ENCODE measurements at regions not wholly inside any gene's neighbourhood (a gene's known extent, or its start where the extent isn't known, plus 50 kb on each side); places are given as distances from the start of the nearest gene placed in this dataset.

DNA sequence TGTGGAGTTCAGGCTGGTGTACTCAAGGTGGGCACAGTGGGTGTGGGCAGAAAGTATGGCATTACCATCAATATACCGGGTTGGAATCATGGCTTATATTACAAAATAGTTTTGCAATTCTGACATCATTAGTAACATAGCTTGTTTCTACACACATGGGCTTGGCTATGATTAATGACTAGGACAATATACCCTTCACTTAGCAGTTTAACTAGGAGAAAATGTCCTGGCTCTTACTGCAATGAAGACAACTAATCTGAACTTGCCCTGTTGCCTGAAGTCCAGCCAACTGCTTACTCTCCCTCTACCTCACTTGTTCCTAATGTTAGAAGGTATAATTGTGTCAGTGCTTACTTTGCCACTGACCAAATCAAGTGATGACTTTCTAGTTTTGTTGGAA lies 612.5 kb downstream of the EFNA5 start:
- TF ChIP-seq, protein P1, sequence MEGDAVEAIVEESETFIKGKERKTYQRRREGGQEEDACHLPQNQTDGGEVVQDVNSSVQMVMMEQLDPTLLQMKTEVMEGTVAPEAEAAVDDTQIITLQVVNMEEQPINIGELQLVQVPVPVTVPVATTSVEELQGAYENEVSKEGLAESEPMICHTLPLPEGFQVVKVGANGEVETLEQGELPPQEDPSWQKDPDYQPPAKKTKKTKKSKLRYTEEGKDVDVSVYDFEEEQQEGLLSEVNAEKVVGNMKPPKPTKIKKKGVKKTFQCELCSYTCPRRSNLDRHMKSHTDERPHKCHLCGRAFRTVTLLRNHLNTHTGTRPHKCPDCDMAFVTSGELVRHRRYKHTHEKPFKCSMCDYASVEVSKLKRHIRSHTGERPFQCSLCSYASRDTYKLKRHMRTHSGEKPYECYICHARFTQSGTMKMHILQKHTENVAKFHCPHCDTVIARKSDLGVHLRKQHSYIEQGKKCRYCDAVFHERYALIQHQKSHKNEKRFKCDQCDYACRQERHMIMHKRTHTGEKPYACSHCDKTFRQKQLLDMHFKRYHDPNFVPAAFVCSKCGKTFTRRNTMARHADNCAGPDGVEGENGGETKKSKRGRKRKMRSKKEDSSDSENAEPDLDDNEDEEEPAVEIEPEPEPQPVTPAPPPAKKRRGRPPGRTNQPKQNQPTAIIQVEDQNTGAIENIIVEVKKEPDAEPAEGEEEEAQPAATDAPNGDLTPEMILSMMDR (IDR thresholded peaks at IDR 0.05; ENCODE audit: low read length) = no peak
- no peak for TF ChIP-seq EZH2 (IDR thresholded peaks at IDR 0.05; ENCODE audit: borderline replicate concordance, low read length)
- Histone ChIP-seq H3K27me3 (ENCODE audit: insufficient read depth, low read length) (no peaks in the 10 kb centered on the region), H3K4me2 (ENCODE audit: low read length) (no peak overlapping the region), H3K9ac (ENCODE audit: low read length) (no peak overlapping the region), H3K27ac (ENCODE audit: low read depth, low read length, poor library complexity, severe bottlenecking) (no peak overlapping the region), H3K4me3 (ENCODE audit: low read depth, low read length, poor library complexity, severe bottlenecking) (no peak overlapping the region), H3K9me2 (ENCODE audit: low read depth, low read length) (no peaks in the 10 kb centered on the region), H2AFZ (ENCODE audit: low read length) (no peak overlapping the region), H3K36me3 (ENCODE audit: insufficient read depth, low read length) (no peaks in the 10 kb centered on the region), H3K4me1 (ENCODE audit: insufficient read depth, low read length, severe bottlenecking) (no peaks in the 10 kb centered on the region), H3K79me2 (ENCODE audit: insufficient read depth, low read length) (no peaks in the 10 kb centered on the region), H3K9me3 (ENCODE audit: low read length) (no peaks in the 10 kb centered on the region), H3F3A (ENCODE audit: insufficient read depth, low read length) (no peaks in the 10 kb centered on the region), H4K20me1 (ENCODE audit: insufficient read depth, low read length) (no peaks in the 10 kb centered on the region)

GRCh38 chr5:107056278-107056677 lies 614.5 kb downstream of the EFNA5 start:
- Histone ChIP-seq H3K9me3 (ENCODE audit: low read length) (no peaks in the 10 kb centered on the region), H3K36me3 (ENCODE audit: insufficient read depth, low read length) (no peaks in the 10 kb centered on the region), H2AFZ (ENCODE audit: low read length) (no peak overlapping the region), H3K9ac (ENCODE audit: low read length) (no peak overlapping the region), H3K4me1 (ENCODE audit: insufficient read depth, low read length, severe bottlenecking) (no peaks in the 10 kb centered on the region), H3K27ac (ENCODE audit: low read depth, low read length, poor library complexity, severe bottlenecking) (no peak overlapping the region), H3K79me2 (ENCODE audit: insufficient read depth, low read length) (no peaks in the 10 kb centered on the region), H4K20me1 (ENCODE audit: insufficient read depth, low read length) (no peaks in the 10 kb centered on the region), H3K27me3 (ENCODE audit: insufficient read depth, low read length) (no peaks in the 10 kb centered on the region), H3K9me2 (ENCODE audit: low read depth, low read length) (no peaks in the 10 kb centered on the region), H3K4me3 (ENCODE audit: low read depth, low read length, poor library complexity, severe bottlenecking) (no peak overlapping the region), H3F3A (ENCODE audit: insufficient read depth, low read length) (no peaks in the 10 kb centered on the region), H3K4me2 (ENCODE audit: low read length) (no peak overlapping the region)
- TF ChIP-seq, protein P1 (IDR thresholded peaks at IDR 0.05; ENCODE audit: low read length) = no peak
- TF ChIP-seq EZH2 (IDR thresholded peaks at IDR 0.05; ENCODE audit: borderline replicate concordance, low read length) = no peak

GRCh38 chr5:107047048-107047447 lies 623.7 kb downstream of the EFNA5 start:
- Histone ChIP-seq H3K27me3 (ENCODE audit: insufficient read depth, low read length) (no peaks in the 10 kb centered on the region), H3K4me3 (ENCODE audit: low read depth, low read length, poor library complexity, severe bottlenecking) (no peak overlapping the region), H3K36me3 (ENCODE audit: insufficient read depth, low read length) (no peaks in the 10 kb centered on the region), H3K4me2 (ENCODE audit: low read length) (no peak overlapping the region), H2AFZ (ENCODE audit: low read length) (no peak overlapping the region), H4K20me1 (ENCODE audit: insufficient read depth, low read length) (no peaks in the 10 kb centered on the region), H3K79me2 (ENCODE audit: insufficient read depth, low read length) (no peaks in the 10 kb centered on the region), H3K9me3 (ENCODE audit: low read length) (no peaks in the 10 kb centered on the region), H3K9ac (ENCODE audit: low read length) (no peak overlapping the region), H3K4me1 (ENCODE audit: insufficient read depth, low read length, severe bottlenecking) (no peaks in the 10 kb centered on the region), H3K27ac (ENCODE audit: low read depth, low read length, poor library complexity, severe bottlenecking) (no peak overlapping the region), H3K9me2 (ENCODE audit: low read depth, low read length) (no peaks in the 10 kb centered on the region), H3F3A (ENCODE audit: insufficient read depth, low read length) (no peaks in the 10 kb centered on the region)
- TF ChIP-seq, protein P1 (IDR thresholded peaks at IDR 0.05; ENCODE audit: low read length) = no peak
- TF ChIP-seq EZH2 (IDR thresholded peaks at IDR 0.05; ENCODE audit: borderline replicate concordance, low read length) = no peak
